ENCODE measurements at regions not wholly inside any gene's neighbourhood (a gene's known extent, or its start where the extent isn't known, plus 50 kb on each side); places are given as distances from the start of the nearest gene placed in this dataset.

DNA sequence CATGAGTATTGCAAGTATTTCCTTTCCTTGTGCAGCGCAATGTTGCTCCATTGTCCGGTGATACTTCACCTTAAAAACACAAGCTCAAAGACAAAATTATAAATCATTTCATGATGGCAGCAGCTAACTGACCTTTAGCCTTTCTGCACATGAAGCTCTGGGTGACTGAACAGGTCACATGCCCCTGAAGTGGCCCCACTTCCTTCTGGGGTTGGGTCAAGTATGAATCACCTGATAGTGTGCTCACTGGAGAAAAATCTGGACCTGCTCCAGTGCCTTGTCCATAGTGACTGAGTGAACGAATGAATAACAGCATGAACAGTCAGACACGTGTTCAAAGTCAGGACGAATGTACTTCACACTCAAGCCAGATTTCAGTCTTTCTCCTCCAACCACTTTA, 658.9 kb downstream of the NPHP4 start:
- in situ Hi-C loops (cut with MboI) = no loop called here
- Histone ChIP-seq H3K9me3 (replicated peaks; ENCODE audit: control insufficient read depth, insufficient read depth, low read length) (no peaks in the 10 kb centered on the region; the same call in 2 of the 3 replicates), H2AFZ (ENCODE audit: control insufficient read depth, low read depth, low read length) (no peak overlapping the region), H3K79me2 (ENCODE audit: control insufficient read depth, insufficient read depth, low read length) (no peaks in the 10 kb centered on the region), H3K4me3 (no peak overlapping the region), H3K27me3 (replicated peaks in 1 of 2; ENCODE audit: control insufficient read depth in 2 of 2, insufficient read depth in 2 of 2, low read length in 1 of 2) (no peaks in the 10 kb centered on the region), H3K9ac (ENCODE audit: control insufficient read depth, insufficient read depth, low read length) (no peak overlapping the region), H3K36me3 (ENCODE audit: control insufficient read depth in 2 of 2, insufficient read depth in 2 of 2, low read length in 1 of 2) (no peaks in the 10 kb centered on the region), H3K4me2 (ENCODE audit: control insufficient read depth, insufficient read depth) (no peak overlapping the region), H3K27ac (ENCODE audit: control insufficient read depth, insufficient read depth) (no peak overlapping the region), H4K20me1 (ENCODE audit: control insufficient read depth, insufficient read depth) (no peaks in the 10 kb centered on the region), H3K4me1 (ENCODE audit: control insufficient read depth, insufficient read depth, low read length) (no peaks in the 10 kb centered on the region)
- FAIRE-seq = no peak
- 38% methylated on average over 5 of the region's 5 CpGs for WGBS (ENCODE audit: insufficient coverage, insufficient replicate concordance, low lambda C conversion rate, missing lambda C conversion rate)
- ChIA-PET RAD21 (ENCODE audit: unreplicated experiment) (no interaction called here), POLR2A (no interaction called here), SMC1A (ENCODE audit: uncharacterized antibody, unreplicated experiment) (no interaction called here), CTCF (no interaction called here)
- intact Hi-C loops (cut with micrococcal nuclease; ENCODE audit: unreplicated experiment) = no loop called here
- DNase-seq (ENCODE audit: low read depth, low spot score) = no peak
- no TSS peak for BruUV-seq (replicated peaks)
- ATAC-seq = no peak
- TF ChIP-seq TCF12 (IDR thresholded peaks at IDR 0.05; ENCODE audit: low read depth, low read length) = no peak
- no peak for TF ChIP-seq FOS (IDR thresholded peaks at IDR 0.05; ENCODE audit: borderline replicate concordance, extremely low read depth, insufficient read length)
- TF ChIP-seq PAX8 (IDR thresholded peaks at IDR 0.05) = no peak
- TF ChIP-seq, protein P1, sequence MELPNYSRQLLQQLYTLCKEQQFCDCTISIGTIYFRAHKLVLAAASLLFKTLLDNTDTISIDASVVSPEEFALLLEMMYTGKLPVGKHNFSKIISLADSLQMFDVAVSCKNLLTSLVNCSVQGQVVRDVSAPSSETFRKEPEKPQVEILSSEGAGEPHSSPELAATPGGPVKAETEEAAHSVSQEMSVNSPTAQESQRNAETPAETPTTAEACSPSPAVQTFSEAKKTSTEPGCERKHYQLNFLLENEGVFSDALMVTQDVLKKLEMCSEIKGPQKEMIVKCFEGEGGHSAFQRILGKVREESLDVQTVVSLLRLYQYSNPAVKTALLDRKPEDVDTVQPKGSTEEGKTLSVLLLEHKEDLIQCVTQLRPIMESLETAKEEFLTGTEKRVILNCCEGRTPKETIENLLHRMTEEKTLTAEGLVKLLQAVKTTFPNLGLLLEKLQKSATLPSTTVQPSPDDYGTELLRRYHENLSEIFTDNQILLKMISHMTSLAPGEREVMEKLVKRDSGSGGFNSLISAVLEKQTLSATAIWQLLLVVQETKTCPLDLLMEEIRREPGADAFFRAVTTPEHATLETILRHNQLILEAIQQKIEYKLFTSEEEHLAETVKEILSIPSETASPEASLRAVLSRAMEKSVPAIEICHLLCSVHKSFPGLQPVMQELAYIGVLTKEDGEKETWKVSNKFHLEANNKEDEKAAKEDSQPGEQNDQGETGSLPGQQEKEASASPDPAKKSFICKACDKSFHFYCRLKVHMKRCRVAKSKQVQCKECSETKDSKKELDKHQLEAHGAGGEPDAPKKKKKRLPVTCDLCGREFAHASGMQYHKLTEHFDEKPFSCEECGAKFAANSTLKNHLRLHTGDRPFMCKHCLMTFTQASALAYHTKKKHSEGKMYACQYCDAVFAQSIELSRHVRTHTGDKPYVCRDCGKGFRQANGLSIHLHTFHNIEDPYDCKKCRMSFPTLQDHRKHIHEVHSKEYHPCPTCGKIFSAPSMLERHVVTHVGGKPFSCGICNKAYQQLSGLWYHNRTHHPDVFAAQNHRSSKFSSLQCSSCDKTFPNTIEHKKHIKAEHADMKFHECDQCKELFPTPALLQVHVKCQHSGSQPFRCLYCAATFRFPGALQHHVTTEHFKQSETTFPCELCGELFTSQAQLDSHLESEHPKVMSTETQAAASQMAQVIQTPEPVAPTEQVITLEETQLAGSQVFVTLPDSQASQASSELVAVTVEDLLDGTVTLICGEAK (IDR thresholded peaks at IDR 0.05; ENCODE audit: borderline replicate concordance) = no peak
- TF ChIP-seq CBX3 (IDR thresholded peaks at IDR 0.05; ENCODE audit: borderline replicate concordance, low read depth) = no peak
- TF ChIP-seq CREB1 (IDR thresholded peaks at IDR 0.05; ENCODE audit: low read depth) = no peak
- TF ChIP-seq NFXL1 (IDR thresholded peaks at IDR 0.05; ENCODE audit: borderline replicate concordance) = no peak
- no peak for TF ChIP-seq IRF4 (IDR thresholded peaks at IDR 0.05; ENCODE audit: low read depth, low read length)
- TF ChIP-seq ASH2L (IDR thresholded peaks at IDR 0.05; ENCODE audit: borderline replicate concordance, low read depth) = no peak
- TF ChIP-seq IKZF1 (conservative IDR thresholded peaks at IDR 0.05) = no peak
- TF ChIP-seq, protein P2, sequence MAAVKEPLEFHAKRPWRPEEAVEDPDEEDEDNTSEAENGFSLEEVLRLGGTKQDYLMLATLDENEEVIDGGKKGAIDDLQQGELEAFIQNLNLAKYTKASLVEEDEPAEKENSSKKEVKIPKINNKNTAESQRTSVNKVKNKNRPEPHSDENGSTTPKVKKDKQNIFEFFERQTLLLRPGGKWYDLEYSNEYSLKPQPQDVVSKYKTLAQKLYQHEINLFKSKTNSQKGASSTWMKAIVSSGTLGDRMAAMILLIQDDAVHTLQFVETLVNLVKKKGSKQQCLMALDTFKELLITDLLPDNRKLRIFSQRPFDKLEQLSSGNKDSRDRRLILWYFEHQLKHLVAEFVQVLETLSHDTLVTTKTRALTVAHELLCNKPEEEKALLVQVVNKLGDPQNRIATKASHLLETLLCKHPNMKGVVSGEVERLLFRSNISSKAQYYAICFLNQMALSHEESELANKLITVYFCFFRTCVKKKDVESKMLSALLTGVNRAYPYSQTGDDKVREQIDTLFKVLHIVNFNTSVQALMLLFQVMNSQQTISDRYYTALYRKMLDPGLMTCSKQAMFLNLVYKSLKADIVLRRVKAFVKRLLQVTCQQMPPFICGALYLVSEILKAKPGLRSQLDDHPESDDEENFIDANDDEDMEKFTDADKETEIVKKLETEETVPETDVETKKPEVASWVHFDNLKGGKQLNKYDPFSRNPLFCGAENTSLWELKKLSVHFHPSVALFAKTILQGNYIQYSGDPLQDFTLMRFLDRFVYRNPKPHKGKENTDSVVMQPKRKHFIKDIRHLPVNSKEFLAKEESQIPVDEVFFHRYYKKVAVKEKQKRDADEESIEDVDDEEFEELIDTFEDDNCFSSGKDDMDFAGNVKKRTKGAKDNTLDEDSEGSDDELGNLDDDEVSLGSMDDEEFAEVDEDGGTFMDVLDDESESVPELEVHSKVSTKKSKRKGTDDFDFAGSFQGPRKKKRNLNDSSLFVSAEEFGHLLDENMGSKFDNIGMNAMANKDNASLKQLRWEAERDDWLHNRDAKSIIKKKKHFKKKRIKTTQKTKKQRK (IDR thresholded peaks at IDR 0.05; ENCODE audit: low read depth, low read length) = no peak
- no peak for TF ChIP-seq ZNF207 (IDR thresholded peaks at IDR 0.05; ENCODE audit: borderline replicate concordance)
- TF ChIP-seq, protein P3, sequence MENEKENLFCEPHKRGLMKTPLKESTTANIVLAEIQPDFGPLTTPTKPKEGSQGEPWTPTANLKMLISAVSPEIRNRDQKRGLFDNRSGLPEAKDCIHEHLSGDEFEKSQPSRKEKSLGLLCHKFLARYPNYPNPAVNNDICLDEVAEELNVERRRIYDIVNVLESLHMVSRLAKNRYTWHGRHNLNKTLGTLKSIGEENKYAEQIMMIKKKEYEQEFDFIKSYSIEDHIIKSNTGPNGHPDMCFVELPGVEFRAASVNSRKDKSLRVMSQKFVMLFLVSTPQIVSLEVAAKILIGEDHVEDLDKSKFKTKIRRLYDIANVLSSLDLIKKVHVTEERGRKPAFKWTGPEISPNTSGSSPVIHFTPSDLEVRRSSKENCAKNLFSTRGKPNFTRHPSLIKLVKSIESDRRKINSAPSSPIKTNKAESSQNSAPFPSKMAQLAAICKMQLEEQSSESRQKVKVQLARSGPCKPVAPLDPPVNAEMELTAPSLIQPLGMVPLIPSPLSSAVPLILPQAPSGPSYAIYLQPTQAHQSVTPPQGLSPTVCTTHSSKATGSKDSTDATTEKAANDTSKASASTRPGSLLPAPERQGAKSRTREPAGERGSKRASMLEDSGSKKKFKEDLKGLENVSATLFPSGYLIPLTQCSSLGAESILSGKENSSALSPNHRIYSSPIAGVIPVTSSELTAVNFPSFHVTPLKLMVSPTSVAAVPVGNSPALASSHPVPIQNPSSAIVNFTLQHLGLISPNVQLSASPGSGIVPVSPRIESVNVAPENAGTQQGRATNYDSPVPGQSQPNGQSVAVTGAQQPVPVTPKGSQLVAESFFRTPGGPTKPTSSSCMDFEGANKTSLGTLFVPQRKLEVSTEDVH (IDR thresholded peaks at IDR 0.05; ENCODE audit: low read depth, partially characterized antibody) = no peak
